ENCODE measurements at regions not wholly inside any gene's neighbourhood (a gene's known extent, or its start where the extent isn't known, plus 50 kb on each side); places are given as distances from the start of the nearest gene placed in this dataset.

DNA sequence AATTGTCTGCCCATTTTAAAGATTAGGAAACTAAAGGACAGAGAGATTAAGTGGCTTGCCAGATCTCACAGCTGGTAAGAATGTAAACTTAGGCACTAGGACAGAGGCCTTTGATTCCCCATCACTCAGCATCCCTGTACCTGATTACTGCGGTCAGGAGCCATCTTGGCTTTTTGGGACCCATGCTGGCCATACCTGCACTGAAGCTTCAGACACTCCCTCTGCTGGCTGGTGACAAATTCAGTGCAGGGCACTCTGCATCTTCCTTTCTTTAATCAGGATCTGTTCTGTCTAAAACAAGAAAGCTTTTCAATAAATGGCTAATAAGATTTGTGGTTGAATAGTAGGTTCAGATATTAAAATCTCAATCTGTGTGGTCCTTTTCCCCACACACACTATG is 215.5 kb upstream of the RORB start:
- Histone ChIP-seq H3K27me3 (ENCODE audit: control insufficient read depth in 2 of 2, insufficient read depth in 2 of 2, low read length in 2 of 2) (no peaks in the 10 kb centered on the region), H3K4me2 (replicated peaks; ENCODE audit: extremely low read depth, low read length, poor library complexity, severe bottlenecking) (no peak overlapping the region), H3K4me3 (replicated peaks in 1 of 3; ENCODE audit: low read depth in 2 of 3, low read length in 3 of 3) (no peak overlapping the region), H3K9ac (ENCODE audit: insufficient read depth, low read length, poor library complexity, severe bottlenecking) (no peak overlapping the region), H3K36me3 (replicated peaks in 1 of 2; ENCODE audit: control insufficient read depth in 1 of 2, insufficient read depth in 2 of 2, low read length in 2 of 2) (no peaks in the 10 kb centered on the region), H3K9me3 (replicated peaks in 1 of 2; ENCODE audit: control insufficient read depth in 1 of 2, insufficient read depth in 1 of 2, low read length in 2 of 2) (no peaks in the 10 kb centered on the region), H3K79me2 (ENCODE audit: insufficient read depth, low read length) (no peaks in the 10 kb centered on the region), H2AFZ (ENCODE audit: insufficient read depth, low read depth, low read length, poor library complexity, severe bottlenecking) (no peak overlapping the region), H3K27ac (ENCODE audit: low read depth in 1 of 2, low read length in 2 of 2) (no peak overlapping the region), H3K4me1 (ENCODE audit: control insufficient read depth in 1 of 2, insufficient read depth in 2 of 2, low read length in 2 of 2) (no peaks in the 10 kb centered on the region), H4K20me1 (ENCODE audit: insufficient read depth, low read length) (no peaks in the 10 kb centered on the region)
- Mint-ChIP-seq H3K36me3 (no peaks in the 10 kb centered on the region), H3K4me1 (no peaks in the 10 kb centered on the region), H3K9me3 (peaks cover 0 to 2% (median 0%) of the 10 kb centered on the region in 7 donors), H3K4me3 (no peak overlapping the region), H3K27ac (no peak overlapping the region), H3K27me3 (ENCODE audit: low read depth in 3 of 3) (no peaks in the 10 kb centered on the region)
- TF ChIP-seq, protein P1, sequence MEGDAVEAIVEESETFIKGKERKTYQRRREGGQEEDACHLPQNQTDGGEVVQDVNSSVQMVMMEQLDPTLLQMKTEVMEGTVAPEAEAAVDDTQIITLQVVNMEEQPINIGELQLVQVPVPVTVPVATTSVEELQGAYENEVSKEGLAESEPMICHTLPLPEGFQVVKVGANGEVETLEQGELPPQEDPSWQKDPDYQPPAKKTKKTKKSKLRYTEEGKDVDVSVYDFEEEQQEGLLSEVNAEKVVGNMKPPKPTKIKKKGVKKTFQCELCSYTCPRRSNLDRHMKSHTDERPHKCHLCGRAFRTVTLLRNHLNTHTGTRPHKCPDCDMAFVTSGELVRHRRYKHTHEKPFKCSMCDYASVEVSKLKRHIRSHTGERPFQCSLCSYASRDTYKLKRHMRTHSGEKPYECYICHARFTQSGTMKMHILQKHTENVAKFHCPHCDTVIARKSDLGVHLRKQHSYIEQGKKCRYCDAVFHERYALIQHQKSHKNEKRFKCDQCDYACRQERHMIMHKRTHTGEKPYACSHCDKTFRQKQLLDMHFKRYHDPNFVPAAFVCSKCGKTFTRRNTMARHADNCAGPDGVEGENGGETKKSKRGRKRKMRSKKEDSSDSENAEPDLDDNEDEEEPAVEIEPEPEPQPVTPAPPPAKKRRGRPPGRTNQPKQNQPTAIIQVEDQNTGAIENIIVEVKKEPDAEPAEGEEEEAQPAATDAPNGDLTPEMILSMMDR (IDR thresholded peaks at IDR 0.05): no peak
- no CpG with 5 or more reads among the region's 1 CpG for WGBS (ENCODE audit: insufficient coverage)
- no peak for DNase-seq
- intact Hi-C loops (cut with micrococcal nuclease): no loop called here

DNA sequence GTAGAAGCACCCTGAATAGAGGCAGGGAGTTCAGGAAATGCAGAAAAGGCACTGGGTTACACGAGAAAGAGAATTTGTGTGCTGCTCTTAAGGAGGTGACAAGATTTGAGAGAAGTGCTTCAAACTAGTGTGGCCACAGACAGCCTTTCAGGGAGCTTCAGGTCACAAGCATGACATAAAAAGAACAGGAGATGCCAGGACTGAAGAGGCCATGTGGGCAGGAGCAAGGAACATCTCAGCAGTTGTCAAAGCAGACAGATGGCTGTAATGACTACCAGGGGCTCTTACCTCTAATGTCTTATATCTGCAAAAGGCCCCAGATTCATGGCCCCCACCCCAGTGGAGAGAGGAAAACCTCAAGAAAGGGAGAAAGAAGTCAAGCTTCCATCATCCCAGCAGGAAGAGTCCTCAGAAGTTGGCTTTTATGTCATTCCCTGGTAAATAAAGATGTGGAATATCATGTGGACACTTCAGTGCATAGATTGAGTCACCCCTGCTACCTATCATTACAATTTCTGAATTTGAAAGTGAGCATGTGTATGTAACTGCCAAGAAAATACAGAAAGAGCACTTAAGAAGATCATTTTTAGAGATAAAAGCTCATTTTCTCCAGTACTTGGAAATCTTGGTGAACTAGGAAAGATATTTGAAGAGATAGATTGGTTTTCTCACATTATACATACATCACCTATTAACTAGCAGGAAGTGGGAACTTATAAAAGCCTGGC is 214.4 kb upstream of the RORB start:
- H3K4me1 Mint-ChIP-seq: no peaks in the 10 kb centered on the region
- no peaks in the 10 kb centered on the region for H3K9me3 ChIP-seq (replicated peaks in 1 of 2; ENCODE audit: control insufficient read depth in 1 of 2, insufficient read depth in 1 of 2, low read length in 2 of 2)
- no peaks in the 10 kb centered on the region for H4K20me1 ChIP-seq (ENCODE audit: insufficient read depth, low read length)
- no peaks in the 10 kb centered on the region for H3K27me3 Mint-ChIP-seq (ENCODE audit: low read depth in 3 of 3)
- H3K27ac Mint-ChIP-seq: no peak overlapping the region
- no peak overlapping the region for H3K4me2 ChIP-seq (replicated peaks; ENCODE audit: extremely low read depth, low read length, poor library complexity, severe bottlenecking)
- no peak overlapping the region for H3K4me3 Mint-ChIP-seq
- H3K79me2 ChIP-seq (ENCODE audit: insufficient read depth, low read length): no peaks in the 10 kb centered on the region
- intact Hi-C loops (cut with micrococcal nuclease): no loop called here
- peaks cover 0 to 2% (median 0%) of the 10 kb centered on the region in 7 donors for H3K9me3 Mint-ChIP-seq
- TF ChIP-seq, protein P1 (IDR thresholded peaks at IDR 0.05): no peak
- H3K4me3 ChIP-seq (replicated peaks in 1 of 3; ENCODE audit: low read depth in 2 of 3, low read length in 3 of 3): no peak overlapping the region
- H3K36me3 Mint-ChIP-seq: no peaks in the 10 kb centered on the region
- H3K36me3 ChIP-seq (replicated peaks in 1 of 2; ENCODE audit: control insufficient read depth in 1 of 2, insufficient read depth in 2 of 2, low read length in 2 of 2): no peaks in the 10 kb centered on the region
- no peak overlapping the region for H2AFZ ChIP-seq (ENCODE audit: insufficient read depth, low read depth, low read length, poor library complexity, severe bottlenecking)
- no peak for DNase-seq
- no peaks in the 10 kb centered on the region for H3K27me3 ChIP-seq (ENCODE audit: control insufficient read depth in 2 of 2, insufficient read depth in 2 of 2, low read length in 2 of 2)
- no peak overlapping the region for H3K9ac ChIP-seq (ENCODE audit: insufficient read depth, low read length, poor library complexity, severe bottlenecking)
- H3K4me1 ChIP-seq (ENCODE audit: control insufficient read depth in 1 of 2, insufficient read depth in 2 of 2, low read length in 2 of 2): no peaks in the 10 kb centered on the region
- WGBS (ENCODE audit: insufficient coverage): 0% methylated on average over 1 of the region's 1 CpG
- no peak overlapping the region for H3K27ac ChIP-seq (ENCODE audit: low read depth in 1 of 2, low read length in 2 of 2)

All from CD14-positive monocyte (primary cell).